Adrenal gland (tissue), 9 donors: ENCODE measurements at regions not wholly inside any gene's neighbourhood (a gene's known extent, or its start where the extent isn't known, plus 50 kb on each side); places are given as distances from the start of the nearest gene placed in this dataset.

Experiments
- DNase-seq, 7 donors: peaks; one replicate each; pipeline ENCODE4 v3.0.0-alpha.2; 2019 to 2020
- H3K27ac ChIP-seq, 5 donors: fragments of 200-600 bp; sonication (generic) in 4 of 5; 1 replicate in 3 of 5; 2 replicates in 2 of 5; pipeline versions ENCODE4 v1.5.1 to v1.8.0; 2016 to 2020; ENCODE audit warnings: mild to moderate bottlenecking in 1 of 5
- H3K27me3 ChIP-seq: fragments of 200-600 bp; 2 replicates; pipeline ENCODE4 v1.8.0; 2021
- H3K36me3 ChIP-seq, 2 donors: fragments of 200-600 bp; replicated peaks in 1 of 2; 1 replicate in 1 of 2; 2 replicates in 1 of 2; pipeline versions ENCODE4 v1.5.1 to v1.8.0; 2018 to 2022
- H3K4me1 ChIP-seq, 2 donors: fragments of 200-600 bp; replicated peaks in 1 of 2; 1 replicate in 1 of 2; 2 replicates in 1 of 2; pipeline versions ENCODE4 v1.5.1 to v1.8.0; 2018 to 2021
- H3K4me3 ChIP-seq, 4 donors: fragments of 200-600 bp; sonication (generic) in 3 of 4; one replicate each; pipeline ENCODE4 v1.5.1; 2016 to 2018
- H3K9me3 ChIP-seq, 3 donors: fragments of 200-600 bp; sonication (generic) in 1 of 3; replicated peaks in 1 of 3; 1 replicate in 2 of 3; 2 replicates in 1 of 3; pipeline versions ENCODE4 v1.5.1 to v1.8.0; 2016 to 2021
- CTCF ChIP-seq, 6 experiments: fragments of 450-650 bp in 4 of 6; fragments of 200-600 bp in 2 of 6; sonication (generic) in 1 of 6; IDR thresholded peaks; 1 replicate in 5 of 6; 2 replicates in 1 of 6; pipeline versions ENCODE4 v1.5.1 to v1.8.0; 2016 to 2021; ENCODE audit warnings: antibody characterized with exemption in 6 of 6, mild to moderate bottlenecking in 2 of 6, moderate library complexity in 1 of 6
- POLR2A ChIP-seq, 2 donors: fragments of 450-650 bp; IDR thresholded peaks; one replicate each; pipeline ENCODE4 v1.6.1; 2017; ENCODE audit warnings: antibody characterized with exemption in 2 of 2, mild to moderate bottlenecking in 2 of 2, moderate library complexity in 1 of 2
- WGBS, 4 donors: extraction: QIAGEN DNeasy Blood & Tissue Kit in 2 of 4; methylation state at CpG; one replicate each; pipeline versions ENCODE4 v1.1.5 to v1.1.7; 2013 to 2017; 5-methylcytosine and 5-hydroxymethylcytosine counted together
- intact Hi-C, 2 donors: fragments of 100-400 bp; cut with DNase I; formaldehyde crosslinking; loops; one replicate each; pipeline versions ENCODE4 v1.14.1 to v1.15.0; 2022 to 2023
- donor health status: healthy with polysubstance abuse.
- donor health status: Bipolar disorder and iron deficiency.
- donor health status: DM: yes; HTN: yes; CAD: no.
- donor health status: DM: no; HTN: no; CAD: no.
- donor health status: DM: no; HTN: no; CAD: no.

GRCh38 chr3:135500034-135500433, 465.5 kb upstream of the PPP2R3A start:
- no peak for DNase-seq
- Histone ChIP-seq H3K27ac (no peak overlapping the region), H3K27me3 (no peaks in the 10 kb centered on the region), H3K4me1 (no peaks in the 10 kb centered on the region), H3K4me3 (no peak overlapping the region), H3K9me3 (no peaks in the 10 kb centered on the region), H3K36me3 (no peaks in the 10 kb centered on the region)
- intact Hi-C loops: loop anchor here in 1 of 2 donors (5.0 kb wide), 1 partner anchor 703 kb away; the partner anchor contains the start of gene EPHB1
- 77 to 80% (median 78%) methylated on average over 3 of the region's 3 CpGs for WGBS, 4 donors
- TF ChIP-seq POLR2A (IDR thresholded peaks at IDR 0.05) (no peak), CTCF (IDR thresholded peaks at IDR 0.05) (no peak)

- Histone ChIP-seq H3K9me3 (no peaks in the 10 kb centered on the region), H3K36me3 (no peaks in the 10 kb centered on the region), H3K4me3 (no peak overlapping the region), H3K27me3 (no peaks in the 10 kb centered on the region), H3K4me1 (no peaks in the 10 kb centered on the region), H3K27ac (no peak overlapping the region)
- intact Hi-C loops: loop anchor here in 1 of 2 donors (5.0 kb wide), 1 partner anchor 706 kb away; the partner anchor contains the start of gene EPHB1
- no peak for DNase-seq
- 63 to 70% (median 65%) methylated on average over 11 of the region's 11 CpGs for WGBS, 4 donors
- TF ChIP-seq CTCF (IDR thresholded peaks at IDR 0.05) (no peak), POLR2A (IDR thresholded peaks at IDR 0.05) (no peak)
These were observed 462.3 kb upstream of the PPP2R3A start for GRCh38 chr3:135503065-135503759.

GRCh38 chr3:135503760-135504686, 461.5 kb upstream of the PPP2R3A start:
- no peaks in the 10 kb centered on the region for H3K36me3 ChIP-seq
- intact Hi-C loops: loop anchor here in 1 of 2 donors (5.0 kb wide), 1 partner anchor 707 kb away; the partner anchor contains the start of gene EPHB1
- no peaks in the 10 kb centered on the region for H3K27me3 ChIP-seq
- WGBS, 4 donors: 13 to 26% (median 25%) methylated on average over 16 to 18 of the region's 18 CpGs
- H3K4me1 ChIP-seq: no peaks in the 10 kb centered on the region
- no peaks in the 10 kb centered on the region for H3K9me3 ChIP-seq
- TF ChIP-seq CTCF (IDR thresholded peaks at IDR 0.05): peak; percentile 57 to 75 (median 70)
- TF ChIP-seq POLR2A (IDR thresholded peaks at IDR 0.05): no peak
- H3K4me3 ChIP-seq: no peak overlapping the region
- H3K27ac ChIP-seq: peak overlapping the region in 1 of 5 donors; percentile 18
- DNase-seq: peak; percentile 76 to 92 (median 82)
